ENCODE measurements at regions not wholly inside any gene's neighbourhood (a gene's known extent, or its start where the extent isn't known, plus 50 kb on each side); places are given as distances from the start of the nearest gene placed in this dataset.

GRCh38 chr13:62092536-62092935, 676.9 kb upstream of the PCDH20 start:
- ChIA-PET POLR2A (ENCODE audit: unreplicated experiment) (no interaction called here), CTCF (no interaction called here)
- H2BK120ac ChIP-seq (ENCODE audit: low read depth, low read length), result no peak overlapping the region
- no peaks in the 10 kb centered on the region for H3K4me1 ChIP-seq (ENCODE audit: control insufficient read depth, insufficient read depth, low read length)
- in situ Hi-C loops (cut with MboI; ENCODE audit: low sequenced_read_pairs), result no loop called here
- dilution Hi-C loops (cut with HindIII; ENCODE audit: low sequenced_read_pairs, unreplicated experiment), result no loop called here
- no peak overlapping the region for H3K27ac ChIP-seq (ENCODE audit: insufficient read depth, low read length)
- no peak overlapping the region for H4K8ac ChIP-seq (ENCODE audit: low read depth in 2 of 2, low read length in 2 of 2)
- H2BK5ac ChIP-seq (ENCODE audit: low read depth, low read length, poor library complexity, severe bottlenecking), result no peak overlapping the region
- H3K27me3 ChIP-seq (ENCODE audit: control insufficient read depth, insufficient read depth, low read length), result no peaks in the 10 kb centered on the region
- no peaks in the 10 kb centered on the region for H3K79me1 ChIP-seq (ENCODE audit: low read depth in 1 of 2, low read length in 2 of 2)
- no peak for ATAC-seq (ENCODE audit: low read depth)
- no peak overlapping the region for H3K56ac ChIP-seq (ENCODE audit: extremely low read depth, insufficient read depth, low read length)
- DNase-seq, result no peak
- H4K91ac ChIP-seq (ENCODE audit: insufficient read depth, low read depth, low read length), result no peak overlapping the region
- no peak overlapping the region for H2AK5ac ChIP-seq (ENCODE audit: low read depth, low read length)
- intact Hi-C loops (cut with micrococcal nuclease), result no loop called here
- no peak overlapping the region for H3K4ac ChIP-seq (ENCODE audit: low read depth, low read length)
- H3K4me2 ChIP-seq (ENCODE audit: low read depth, low read length), result no peak overlapping the region
- H3K23ac ChIP-seq (ENCODE audit: low read depth, low read length), result no peak overlapping the region
- no peak overlapping the region for H3K14ac ChIP-seq (replicated peaks; ENCODE audit: low read depth, low read length)
- no peak overlapping the region for H3K4me3 ChIP-seq (ENCODE audit: insufficient read depth, low read depth, low read length)
- H4K20me1 ChIP-seq (ENCODE audit: insufficient read depth, low read length), result no peaks in the 10 kb centered on the region
- H2AFZ ChIP-seq (replicated peaks; ENCODE audit: low read length, poor library complexity), result no peak overlapping the region
- H3K36me3 ChIP-seq (ENCODE audit: control insufficient read depth, insufficient read depth, low read length), result no peaks in the 10 kb centered on the region
- no peak overlapping the region for H2BK20ac ChIP-seq (ENCODE audit: low read depth, low read length)
- H2BK15ac ChIP-seq (ENCODE audit: low read depth, low read length), result no peak overlapping the region
- H3K18ac ChIP-seq (ENCODE audit: low read depth, low read length), result no peak overlapping the region
- H3K9me1 ChIP-seq (ENCODE audit: insufficient read depth, low read length), result no peaks in the 10 kb centered on the region
- WGBS, 2 experiments (ENCODE audit: extremely low coverage in 2 of 2, insufficient read length in 1 of 2), result no CpG with 5 or more reads among the region's 3 CpGs
- TF ChIP-seq RAD21 (IDR thresholded peaks at IDR 0.05; ENCODE audit: low read length) (no peak), CHD1 (IDR thresholded peaks at IDR 0.05; ENCODE audit: low read depth, low read length) (no peak), RCOR1 (IDR thresholded peaks at IDR 0.05; ENCODE audit: insufficient replicate concordance, low read length) (no peak), BHLHE40 (IDR thresholded peaks at IDR 0.05; ENCODE audit: low read depth, low read length) (no peak), SMC3 (IDR thresholded peaks at IDR 0.05; ENCODE audit: low read depth, low read length) (no peak), POLR2A (IDR thresholded peaks at IDR 0.05; ENCODE audit: low read depth, low read length) (no peak)
- no TSS peak for BruUV-seq (replicated peaks)
- H3K9me3 ChIP-seq (ENCODE audit: control insufficient read depth, insufficient read depth, low read length), result peaks cover 5% of the 10 kb centered on the region; the same call in 1 of the 2 replicates
- H2AK9ac ChIP-seq (replicated peaks; ENCODE audit: low read depth, low read length, poor library complexity), result no peak overlapping the region
- no peak overlapping the region for H3K9ac ChIP-seq (ENCODE audit: low read depth, low read length)
- H4K5ac ChIP-seq (ENCODE audit: low read depth, low read length), result no peak overlapping the region
